Fibroblast of lung (primary cell): ENCODE measurements at regions not wholly inside any gene's neighbourhood (a gene's known extent, or its start where the extent isn't known, plus 50 kb on each side); places are given as distances from the start of the nearest gene placed in this dataset.

Experiments
- CTCF ChIP-seq, 2 donors: IDR thresholded peaks in 1 of 2; conservative IDR thresholded peaks in 1 of 2; 1 replicate in 1 of 2; 2 replicates in 1 of 2; pipeline ENCODE4 v1.5.1; 2011 to 2012; ENCODE audit warnings: low read length in 2 of 2, control low read depth in 1 of 2, inconsistent platforms in 1 of 2, low read depth in 1 of 2, mild to moderate bottlenecking in 1 of 2
- EZH2 ChIP-seq: IDR thresholded peaks from 2 replicates; pipeline ENCODE4 v1.5.1; 2012; ENCODE audit warnings: low read length, control low read depth, mild to moderate bottlenecking; ENCODE audit errors: missing control alignments

- no peak for TF ChIP-seq CTCF (conservative IDR thresholded peaks at IDR 0.05 in 1 of 2, IDR thresholded peaks at IDR 0.05 in 1 of 2; ENCODE audit: low read depth in 1 of 2, low read length in 2 of 2)
- TF ChIP-seq EZH2, result no peak
These were observed 96.1 kb upstream of the CHD2 start for GRCh38 chr15:92803852-92804609.
